TTC549 (cell line): ENCODE measurements at regions not wholly inside any gene's neighbourhood (a gene's known extent, or its start where the extent isn't known, plus 50 kb on each side); places are given as distances from the start of the nearest gene placed in this dataset.

ENCODE experiments used
- FAIRE-seq: peaks from 2 replicates; lab custom pipeline; 2012; peaks lifted over from hg19 to GRCh38; lab: Jason Lieb, UNC

GRCh38 chr16:6646891-6647290 lies 685.8 kb upstream of the RBFOX1 start:
- no peak for FAIRE-seq

- no peak for FAIRE-seq
Observed at GRCh38 chr16:6645768-6646568, 686.7 kb upstream of the RBFOX1 start.

DNA sequence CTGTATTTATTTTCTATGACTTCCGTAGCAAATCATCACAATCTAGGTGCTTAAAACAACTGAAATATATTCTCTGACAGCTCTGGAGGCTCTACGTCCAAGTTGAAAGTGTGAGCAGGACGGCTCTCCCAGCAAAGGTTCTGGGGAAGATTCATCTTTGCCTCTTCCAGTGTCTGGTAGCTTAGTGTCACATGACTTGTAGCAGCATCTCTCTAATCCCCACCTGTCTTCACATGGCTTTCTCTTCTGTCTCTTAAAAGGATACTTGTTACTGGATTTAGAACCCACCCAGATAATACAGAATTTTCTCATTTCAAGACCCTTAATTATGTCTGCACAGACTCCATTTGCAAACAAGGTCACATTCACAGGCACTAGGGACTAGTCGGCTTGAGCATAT lies 687.7 kb upstream of the RBFOX1 start:
- FAIRE-seq: no peak

DNA sequence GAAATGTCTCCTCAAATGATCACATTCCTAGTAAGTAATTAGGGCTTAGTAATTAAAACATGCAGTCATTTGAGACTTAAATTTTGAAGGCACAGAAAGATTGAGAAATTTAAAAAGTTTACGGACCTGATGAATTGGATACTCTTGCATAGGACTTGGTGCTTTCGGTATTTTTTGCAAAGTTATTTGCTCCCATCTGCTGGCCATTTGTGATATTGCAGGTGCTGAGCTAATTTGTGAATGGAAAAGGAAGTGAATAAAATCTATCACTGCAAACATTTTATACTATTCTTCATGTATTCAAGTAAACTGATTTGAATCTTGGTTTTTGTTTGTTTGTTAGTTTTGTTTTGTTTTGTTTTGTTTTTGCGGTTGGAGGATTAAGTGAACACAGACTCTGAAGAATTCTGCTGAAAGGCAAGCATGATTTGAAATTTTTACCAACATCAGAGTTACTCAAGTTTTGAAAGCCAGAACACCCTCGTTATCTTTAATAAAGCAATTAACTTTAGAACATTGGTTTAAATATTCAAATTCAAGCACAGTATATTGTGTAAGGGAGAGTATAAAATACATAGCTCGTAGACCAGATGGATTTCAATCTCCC lies 689.5 kb upstream of the RBFOX1 start:
- no peak for FAIRE-seq

DNA sequence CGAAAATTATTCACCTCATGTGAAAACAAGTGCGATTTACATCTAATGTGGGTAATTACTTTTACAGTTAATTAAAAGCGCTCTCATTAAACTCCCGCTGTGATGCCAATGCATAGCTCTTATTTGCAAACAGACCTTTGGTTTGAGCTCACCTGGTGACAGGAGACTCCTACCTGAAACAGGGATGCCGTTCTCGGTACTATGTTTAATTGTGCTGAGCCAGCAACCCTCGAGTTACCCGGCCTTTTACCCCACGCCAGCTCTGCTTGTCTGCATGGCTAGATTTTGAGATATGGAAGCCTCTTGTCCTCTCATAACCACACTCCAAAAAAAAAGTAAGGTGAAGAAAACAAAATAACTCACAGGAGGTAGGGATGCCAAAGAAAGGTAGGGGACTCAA lies 690.4 kb upstream of the RBFOX1 start:
- FAIRE-seq: no peak

DNA sequence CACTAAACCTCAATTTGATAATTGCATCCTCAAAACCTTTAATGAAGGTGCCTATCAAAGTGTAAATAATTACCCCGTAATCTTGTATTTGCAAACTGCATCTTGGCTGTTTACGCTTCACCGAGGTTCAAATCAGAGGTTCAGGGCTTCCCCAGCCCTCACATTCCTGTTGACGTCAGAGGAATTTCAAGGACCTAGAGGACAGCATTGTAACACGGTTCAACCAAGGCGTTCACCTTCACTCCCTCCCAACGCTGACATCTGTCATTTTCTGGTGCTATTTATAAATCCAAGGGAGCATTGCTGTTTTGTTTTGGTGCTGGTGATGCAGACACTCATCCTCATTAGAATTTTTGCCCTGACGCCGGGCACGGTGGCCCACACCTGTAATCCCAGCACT lies 691.6 kb upstream of the RBFOX1 start:
- FAIRE-seq: no peak

- no peak for FAIRE-seq
Observed at GRCh38 chr16:6636457-6636856, 696.2 kb upstream of the RBFOX1 start.

- FAIRE-seq: no peak
Observed at GRCh38 chr16:6634151-6634550, 698.5 kb upstream of the RBFOX1 start.

DNA sequence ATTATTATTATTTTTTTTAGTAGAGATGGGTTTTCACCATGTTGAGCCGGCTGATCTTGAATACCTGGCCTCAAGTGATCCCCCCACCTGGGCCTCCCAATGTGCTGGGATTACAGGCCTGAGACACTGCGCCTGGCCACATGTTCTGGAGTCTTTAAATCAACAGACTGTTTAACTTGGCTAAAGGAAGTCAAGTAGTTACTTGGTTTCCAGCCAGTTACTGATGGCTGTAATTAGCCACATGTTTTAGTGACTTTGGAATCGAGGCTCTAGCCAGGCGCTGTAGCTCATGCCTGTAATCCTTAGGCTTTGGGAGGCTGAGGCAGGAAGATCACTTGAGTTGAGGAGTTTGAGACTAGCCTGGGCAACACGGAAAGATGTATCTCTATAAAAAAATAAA lies 699.2 kb upstream of the RBFOX1 start:
- FAIRE-seq: no peak

GRCh38 chr16:6629110-6629509 lies 703.5 kb upstream of the RBFOX1 start:
- FAIRE-seq: no peak

DNA sequence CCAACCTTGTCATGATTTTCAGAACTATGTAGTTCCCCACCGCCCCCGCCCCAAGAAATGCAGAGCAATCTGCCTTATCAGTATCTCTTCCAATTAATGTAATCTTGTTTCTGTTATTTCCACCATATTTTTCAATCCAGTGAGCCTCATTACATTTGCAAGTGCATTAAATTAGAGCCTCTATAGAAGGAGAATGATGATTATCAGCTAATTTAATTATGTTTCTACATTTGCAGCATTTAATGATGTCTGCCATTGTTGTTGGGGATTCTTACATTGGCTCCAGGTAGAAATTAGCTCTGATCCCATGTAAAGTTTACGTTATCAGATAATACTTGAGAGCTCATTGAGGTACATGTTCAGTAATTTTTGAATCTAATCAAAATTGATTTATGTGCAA lies 707.0 kb upstream of the RBFOX1 start:
- FAIRE-seq: no peak

GRCh38 chr16:6618874-6619273 lies 713.8 kb upstream of the RBFOX1 start:
- no peak for FAIRE-seq

GRCh38 chr16:6616746-6617145 lies 715.9 kb upstream of the RBFOX1 start:
- FAIRE-seq: no peak

DNA sequence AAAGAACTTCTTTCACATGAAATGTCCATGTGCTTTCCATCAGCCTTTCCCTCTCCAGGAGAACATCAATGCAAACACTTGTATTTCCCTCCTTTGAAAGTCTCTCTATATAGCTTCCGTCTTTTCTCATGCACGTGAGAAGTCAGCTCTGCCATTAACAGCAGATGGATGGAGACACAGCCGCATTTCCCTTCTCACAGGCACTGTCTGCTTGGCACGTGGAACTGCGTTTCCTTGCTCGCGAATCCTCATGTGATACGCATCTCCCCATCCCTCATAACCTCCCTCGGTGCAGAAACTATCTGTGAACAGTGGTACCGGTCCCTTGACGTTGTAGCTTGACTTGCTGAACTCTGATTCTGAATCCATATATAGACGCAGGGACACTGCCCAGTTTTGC lies 717.0 kb upstream of the RBFOX1 start:
- FAIRE-seq: no peak

GRCh38 chr16:6611535-6611934 lies 721.1 kb upstream of the RBFOX1 start:
- FAIRE-seq: no peak

DNA sequence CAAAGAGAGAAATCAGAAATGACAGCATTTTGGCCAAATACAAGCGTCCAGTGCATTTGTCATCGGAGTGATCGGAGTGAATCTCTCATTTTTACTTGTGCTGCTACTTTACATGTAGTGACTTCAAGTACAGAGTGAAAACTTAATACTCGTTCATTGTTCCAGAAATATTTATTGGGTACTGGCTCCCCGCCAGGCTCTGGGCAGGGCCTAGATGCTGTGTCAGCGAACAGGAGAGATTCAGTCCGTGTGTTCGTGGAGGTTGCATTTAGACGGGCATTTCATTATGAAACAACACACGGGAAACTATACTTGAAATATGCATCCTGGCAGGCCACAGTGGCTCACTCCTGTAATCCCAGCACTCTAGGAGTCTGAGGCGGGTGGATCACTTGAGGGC lies 727.2 kb upstream of the RBFOX1 start:
- no peak for FAIRE-seq

GRCh38 chr16:6603780-6604325 lies 728.8 kb upstream of the RBFOX1 start:
- no peak for FAIRE-seq

- no peak for FAIRE-seq
Observed at GRCh38 chr16:6602405-6602804, 730.2 kb upstream of the RBFOX1 start.

- FAIRE-seq: no peak
Observed at GRCh38 chr16:6600167-6600566, 732.5 kb upstream of the RBFOX1 start.

DNA sequence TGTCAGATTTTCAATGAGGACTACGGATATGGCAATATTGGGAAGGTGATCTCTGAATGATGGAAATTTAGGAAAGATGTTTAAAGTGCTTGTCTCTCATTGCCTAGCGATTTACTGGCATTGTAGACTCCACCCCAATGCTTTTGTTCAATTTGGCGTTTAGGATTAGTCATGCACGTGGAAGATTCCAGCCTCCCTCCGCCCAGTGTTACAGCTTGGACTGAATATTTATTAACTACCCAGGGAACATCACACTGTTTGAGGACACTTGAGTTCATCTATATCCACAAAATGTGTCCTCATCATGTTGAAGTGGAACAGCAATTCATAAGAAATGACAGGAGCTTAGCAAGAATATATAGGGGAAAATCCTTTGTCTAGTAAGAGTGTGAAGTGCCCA lies 738.8 kb upstream of the RBFOX1 start:
- FAIRE-seq: no peak

DNA sequence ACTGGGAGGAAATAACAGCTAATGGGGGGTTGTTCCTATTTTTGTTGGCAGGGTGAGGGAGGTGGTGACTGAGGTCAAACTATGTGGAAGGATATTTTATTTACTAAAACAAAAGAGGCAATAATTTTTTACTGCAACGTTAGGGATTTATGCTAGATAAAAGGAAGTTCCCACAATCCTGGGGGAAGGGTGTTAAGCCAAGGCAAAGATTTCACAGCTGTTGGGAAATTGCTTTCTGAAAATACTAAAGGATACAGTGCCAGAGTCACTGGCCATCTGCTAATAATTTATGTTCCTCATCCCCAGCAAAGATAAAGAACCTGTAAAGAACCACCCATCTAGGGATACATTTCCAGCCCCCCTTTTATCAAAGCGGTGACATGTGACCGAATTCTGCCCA lies 756.0 kb upstream of the RBFOX1 start:
- FAIRE-seq: no peak

GRCh38 chr16:6576113-6576512 lies 756.5 kb upstream of the RBFOX1 start:
- no peak for FAIRE-seq

- FAIRE-seq: no peak
Observed at GRCh38 chr16:6574146-6574545, 758.5 kb upstream of the RBFOX1 start.

DNA sequence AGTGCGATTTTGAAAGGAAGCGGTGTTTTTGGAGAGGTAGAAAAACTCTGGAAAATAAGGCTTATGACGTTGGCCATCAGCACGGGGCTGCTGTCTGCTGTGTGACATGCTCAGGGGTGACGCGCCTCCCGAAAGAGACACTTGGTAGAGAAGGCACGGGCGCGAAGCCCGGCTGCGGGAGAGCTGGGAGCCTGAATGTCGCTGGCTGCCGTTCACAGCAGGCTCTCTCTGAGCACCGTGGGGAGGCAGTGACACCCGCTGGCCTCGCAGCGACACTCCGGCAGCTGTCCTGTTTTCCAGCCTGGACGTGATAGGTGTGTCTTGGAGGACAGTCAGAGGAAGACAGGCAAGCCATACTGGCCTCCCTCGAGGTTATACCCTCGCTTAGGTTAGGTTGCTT lies 759.1 kb upstream of the RBFOX1 start:
- FAIRE-seq: no peak
